Activated CD8-positive, alpha-beta T cell treated with anti-CD3 and anti-CD28 coated beads, Interleukin-2, amount 10 ng/mL, durations not matched to agents 7 days and 5 days (primary cell): ENCODE measurements at regions not wholly inside any gene's neighbourhood (a gene's known extent, or its start where the extent isn't known, plus 50 kb on each side); places are given as distances from the start of the nearest gene placed in this dataset.

ENCODE experiments used
- ATAC-seq: fragments of 150-1000 bp; cut with Tn5 transposase; one replicate; pipeline ENCODE4 v1.10.0; 2021; ENCODE audit warnings: moderate library complexity
- CTCF ChIA-PET: fragments of 350-600 bp; sonication (Branson Sonifier 250); formaldehyde crosslinking; loops from one replicate; lab custom pipeline; 2021; ENCODE audit warnings: antibody characterized with exemption; lab: Charles Lee
- POLR2A ChIA-PET: fragments of 350-600 bp; sonication (Branson Sonifier 250); formaldehyde crosslinking; loops from one replicate; lab custom pipeline; 2021; ENCODE audit warnings: antibody characterized with exemption; lab: Charles Lee
- DNase-seq: peaks from one replicate; pipeline ENCODE4 v3.0.0-alpha.2; 2020
- H3K27ac Mint-ChIP-seq: one replicate; pipeline ENCODE4 v1.8.0; 2021; ENCODE audit warnings: mild to moderate bottlenecking, mixed read lengths
- H3K27me3 Mint-ChIP-seq: one replicate; pipeline ENCODE4 v1.8.0; 2021; ENCODE audit warnings: low read depth, mixed read lengths
- H3K36me3 Mint-ChIP-seq: one replicate; pipeline ENCODE4 v1.8.0; 2021; ENCODE audit warnings: low read depth, mixed read lengths
- H3K4me1 Mint-ChIP-seq: one replicate; pipeline ENCODE4 v1.8.0; 2021; ENCODE audit warnings: low read depth, mixed read lengths
- H3K4me3 Mint-ChIP-seq: one replicate; pipeline ENCODE4 v1.8.0; 2021; ENCODE audit warnings: mild to moderate bottlenecking, mixed read lengths
- H3K9me3 Mint-ChIP-seq: one replicate; pipeline ENCODE4 v1.8.0; 2022; ENCODE audit warnings: mixed read lengths; ENCODE audit not compliant: insufficient read depth

GRCh38 chr2:117523267-117523666 is 291.2 kb upstream of the DDX18 start:
- Mint-ChIP-seq H3K27ac (no peak overlapping the region), H3K9me3 (peaks cover 7% of the 10 kb centered on the region), H3K4me1 (no peaks in the 10 kb centered on the region), H3K36me3 (no peaks in the 10 kb centered on the region), H3K4me3 (no peak overlapping the region), H3K27me3 (no peaks in the 10 kb centered on the region)
- ATAC-seq (no peak), DNase-seq (no peak)
- ChIA-PET POLR2A (no interaction called here), CTCF (no interaction called here)

- Mint-ChIP-seq H3K9me3 (peaks cover 7% of the 10 kb centered on the region), H3K4me1 (no peaks in the 10 kb centered on the region), H3K36me3 (no peaks in the 10 kb centered on the region), H3K4me3 (no peak overlapping the region), H3K27me3 (no peaks in the 10 kb centered on the region), H3K27ac (no peak overlapping the region)
- POLR2A ChIA-PET: no interaction called here
- CTCF ChIA-PET: no interaction called here
- DNase-seq (no peak), ATAC-seq (no peak)
Measured at GRCh38 chr2:117523711-117524238, 290.7 kb upstream of the DDX18 start.

GRCh38 chr2:117536139-117536538 is 278.4 kb upstream of the DDX18 start:
- ChIA-PET CTCF (no interaction called here), POLR2A (no interaction called here)
- no peak for DNase-seq
- Mint-ChIP-seq H3K36me3 (no peaks in the 10 kb centered on the region), H3K27ac (no peak overlapping the region), H3K4me3 (no peak overlapping the region), H3K27me3 (no peaks in the 10 kb centered on the region), H3K9me3 (no peaks in the 10 kb centered on the region), H3K4me1 (no peaks in the 10 kb centered on the region)
- ATAC-seq: no peak

- Mint-ChIP-seq H3K27me3 (no peaks in the 10 kb centered on the region), H3K9me3 (no peaks in the 10 kb centered on the region), H3K36me3 (no peaks in the 10 kb centered on the region), H3K4me3 (no peak overlapping the region), H3K27ac (no peak overlapping the region), H3K4me1 (no peaks in the 10 kb centered on the region)
- DNase-seq: no peak
- ChIA-PET CTCF (no interaction called here), POLR2A (no interaction called here)
- no peak for ATAC-seq
Measured at GRCh38 chr2:117537032-117537431, 277.5 kb upstream of the DDX18 start.

- ChIA-PET POLR2A (no interaction called here), CTCF (no interaction called here)
- ATAC-seq (no peak), DNase-seq (no peak)
- H3K4me3 Mint-ChIP-seq: no peak overlapping the region
- no peaks in the 10 kb centered on the region for H3K4me1 Mint-ChIP-seq
- no peaks in the 10 kb centered on the region for H3K9me3 Mint-ChIP-seq
- H3K27me3 Mint-ChIP-seq: no peaks in the 10 kb centered on the region
- no peak overlapping the region for H3K27ac Mint-ChIP-seq
- no peaks in the 10 kb centered on the region for H3K36me3 Mint-ChIP-seq
Measured at GRCh38 chr2:117551858-117552257, 262.6 kb upstream of the DDX18 start.

GRCh38 chr2:117553448-117553847 is 261.0 kb upstream of the DDX18 start:
- Mint-ChIP-seq H3K27ac (no peak overlapping the region), H3K27me3 (no peaks in the 10 kb centered on the region), H3K4me3 (no peak overlapping the region), H3K36me3 (no peaks in the 10 kb centered on the region), H3K4me1 (no peaks in the 10 kb centered on the region), H3K9me3 (no peaks in the 10 kb centered on the region)
- DNase-seq: no peak
- ChIA-PET CTCF (no interaction called here), POLR2A (no interaction called here)
- no peak for ATAC-seq

GRCh38 chr2:117555965-117556364 is 258.5 kb upstream of the DDX18 start:
- H3K27me3 Mint-ChIP-seq: no peaks in the 10 kb centered on the region
- CTCF ChIA-PET: no interaction called here
- ATAC-seq (no peak), DNase-seq (no peak)
- H3K4me3 Mint-ChIP-seq: no peak overlapping the region
- POLR2A ChIA-PET: no interaction called here
- no peaks in the 10 kb centered on the region for H3K9me3 Mint-ChIP-seq
- H3K27ac Mint-ChIP-seq: no peak overlapping the region
- H3K36me3 Mint-ChIP-seq: no peaks in the 10 kb centered on the region
- no peaks in the 10 kb centered on the region for H3K4me1 Mint-ChIP-seq

- Mint-ChIP-seq H3K4me3 (no peak overlapping the region), H3K36me3 (no peaks in the 10 kb centered on the region), H3K9me3 (no peaks in the 10 kb centered on the region), H3K4me1 (no peaks in the 10 kb centered on the region), H3K27ac (no peak overlapping the region), H3K27me3 (no peaks in the 10 kb centered on the region)
- ChIA-PET CTCF (no interaction called here), POLR2A (no interaction called here)
- ATAC-seq (no peak), DNase-seq (no peak)
Measured at GRCh38 chr2:117557626-117558025, 256.9 kb upstream of the DDX18 start.

- no peak overlapping the region for H3K27ac Mint-ChIP-seq
- no peaks in the 10 kb centered on the region for H3K4me1 Mint-ChIP-seq
Measured at GRCh38 chr2:117562654-117563053, 251.8 kb upstream of the DDX18 start.

GRCh38 chr2:117571590-117572349 is 242.7 kb upstream of the DDX18 start:
- Mint-ChIP-seq H3K4me3 (no peak overlapping the region), H3K27ac (no peak overlapping the region), H3K36me3 (no peaks in the 10 kb centered on the region), H3K27me3 (no peaks in the 10 kb centered on the region), H3K4me1 (no peaks in the 10 kb centered on the region), H3K9me3 (peaks cover 14% of the 10 kb centered on the region)
- DNase-seq (no peak), ATAC-seq (no peak)
- ChIA-PET CTCF (no interaction called here), POLR2A (no interaction called here)

More at GRCh38 chr2:117562654-117563053, 251.8 kb upstream of the DDX18 start:
- ChIA-PET POLR2A (no interaction called here), CTCF (no interaction called here)
- ATAC-seq (no peak), DNase-seq (no peak)
- H3K36me3 Mint-ChIP-seq: no peaks in the 10 kb centered on the region
- H3K27me3 Mint-ChIP-seq: no peaks in the 10 kb centered on the region
- H3K4me3 Mint-ChIP-seq: no peak overlapping the region
- H3K9me3 Mint-ChIP-seq: no peaks in the 10 kb centered on the region

GRCh38 chr2:117587310-117587709 is 227.2 kb upstream of the DDX18 start:
- CTCF ChIA-PET: no interaction called here
- DNase-seq (no peak), ATAC-seq (no peak)
- POLR2A ChIA-PET: no interaction called here
- H3K9me3 Mint-ChIP-seq: no peaks in the 10 kb centered on the region
- no peaks in the 10 kb centered on the region for H3K27me3 Mint-ChIP-seq
- H3K36me3 Mint-ChIP-seq: no peaks in the 10 kb centered on the region
- H3K4me3 Mint-ChIP-seq: no peak overlapping the region
- no peaks in the 10 kb centered on the region for H3K4me1 Mint-ChIP-seq
- no peak overlapping the region for H3K27ac Mint-ChIP-seq

GRCh38 chr2:117603060-117603459 is 211.4 kb upstream of the DDX18 start:
- Mint-ChIP-seq H3K9me3 (no peaks in the 10 kb centered on the region), H3K36me3 (no peaks in the 10 kb centered on the region), H3K4me3 (no peak overlapping the region), H3K4me1 (no peaks in the 10 kb centered on the region), H3K27ac (no peak overlapping the region), H3K27me3 (no peaks in the 10 kb centered on the region)
- DNase-seq (no peak), ATAC-seq (no peak)
- POLR2A ChIA-PET: no interaction called here
- CTCF ChIA-PET: no interaction called here

- H3K36me3 Mint-ChIP-seq: no peaks in the 10 kb centered on the region
- DNase-seq (no peak), ATAC-seq (no peak)
- H3K4me1 Mint-ChIP-seq: no peaks in the 10 kb centered on the region
- no peaks in the 10 kb centered on the region for H3K27me3 Mint-ChIP-seq
- no peak overlapping the region for H3K27ac Mint-ChIP-seq
- CTCF ChIA-PET: no interaction called here
- no peak overlapping the region for H3K4me3 Mint-ChIP-seq
- POLR2A ChIA-PET: no interaction called here
- H3K9me3 Mint-ChIP-seq: no peaks in the 10 kb centered on the region
Measured at GRCh38 chr2:117603567-117603966, 210.9 kb upstream of the DDX18 start.
